K562 (cell line): ENCODE measurements at regions not wholly inside any gene's neighbourhood (a gene's known extent, or its start where the extent isn't known, plus 50 kb on each side); places are given as distances from the start of the nearest gene placed in this dataset.

Source experiments
- ATAC-seq: fragments of 200-7000 bp; cut with Tn5 transposase; 3 replicates; pipeline ENCODE4 v1.9.1; 2020; ENCODE audit warnings: moderate library complexity
- BruUV-seq: library from RNA; stranded (reverse); fragments of 400-500 nt; replicated peaks from 2 replicates; lab custom pipeline; 2021; lab: Mats Ljungman, UMichigan
- CTCF ChIA-PET: fragments of 300-600 bp; formaldehyde crosslinking; extraction: SDS; loops from one replicate; lab custom pipeline; 2021; ENCODE audit warnings: low intra/inter-chr PET ratio; lab: Yijun Ruan, JAX
- POLR2A ChIA-PET: fragments of 300-600, 350-650 bp; sonication (Branson Sonifier 250); formaldehyde crosslinking; extraction: SDS; loops from one replicate; lab custom pipeline; 2021; ENCODE audit warnings: antibody characterized with exemption, inconsistent platforms; lab: Yijun Ruan, JAX
- DNase-seq, 4 experiments: peaks; one replicate each; pipeline versions ENCODE4 v3.0.0 to v3.0.0-alpha.2; 2011 to 2018; ENCODE audit warnings: low spot score in 3 of 4, mixed read lengths in 3 of 4; ENCODE audit errors: extremely low read depth in 1 of 4
- FAIRE-seq: peaks from 2 replicates; lab custom pipeline; 2011; peaks lifted over from hg19 to GRCh38; lab: Jason Lieb, UNC
- H2AFZ ChIP-seq: 2 replicates; pipeline ENCODE4 v1.6.0; 2011; ENCODE audit warnings: low read depth, low read length, control low read depth, inconsistent platforms
- H3K27ac ChIP-seq: fragments of 200-600 bp; 3 replicates; pipeline ENCODE4 v1.8.0; 2011; ENCODE audit warnings: low read depth, mild to moderate bottlenecking, control low read depth, inconsistent platforms, low read length, moderate library complexity, mixed read lengths; ENCODE audit errors: extremely low read depth
- H3K27me3 ChIP-seq, 2 experiments: fragments of 300-600 bp in 1 of 2; 2 replicates in 1 of 2; 3 replicates in 1 of 2; pipeline versions ENCODE4 v1.6.0 to v1.8.0; 2011; ENCODE audit warnings: inconsistent platforms in 2 of 2, low read length in 2 of 2, mild to moderate bottlenecking in 1 of 2, mixed read lengths in 1 of 2, moderate library complexity in 1 of 2; ENCODE audit not compliant: control insufficient read depth in 2 of 2, insufficient read depth in 2 of 2
- H3K36me3 ChIP-seq: fragments of 300-600 bp; 3 replicates; pipeline ENCODE4 v1.8.0; 2011; ENCODE audit warnings: mild to moderate bottlenecking, low read length, inconsistent platforms; ENCODE audit not compliant: control insufficient read depth, insufficient read depth
- H3K4me1 ChIP-seq, 2 experiments: fragments of 200-600 bp in 1 of 2; replicated peaks in 1 of 2; 2 replicates in 1 of 2; 3 replicates in 1 of 2; pipeline versions ENCODE4 v1.5.1 to v1.8.0; 2011; ENCODE audit warnings: inconsistent platforms in 2 of 2, low read length in 2 of 2, mild to moderate bottlenecking in 1 of 2, mixed read lengths in 1 of 2, moderate library complexity in 1 of 2; ENCODE audit not compliant: control insufficient read depth in 2 of 2, insufficient read depth in 2 of 2
- H3K4me2 ChIP-seq: 2 replicates; pipeline ENCODE4 v1.6.1; 2011; ENCODE audit warnings: low read length, control low read depth, inconsistent platforms, mixed read lengths; ENCODE audit not compliant: insufficient read depth
- H3K4me3 ChIP-seq: fragments of 200-600 bp; sonication (generic), shearing (Covaris generic); 2 replicates; pipeline ENCODE4 v1.5.1; 2016; ENCODE audit warnings: control low read depth, inconsistent platforms
- H3K79me2 ChIP-seq: fragments of 200-600 bp; 3 replicates; pipeline ENCODE4 v1.8.0; 2011; ENCODE audit warnings: low read length, inconsistent platforms; ENCODE audit not compliant: control insufficient read depth, insufficient read depth
- H3K9ac ChIP-seq, 2 experiments: 2 replicates each; pipeline versions ENCODE4 v1.6.0 to v1.6.1; 2011; ENCODE audit warnings: low read depth in 2 of 2, low read length in 2 of 2, control low read depth in 1 of 2, inconsistent platforms in 1 of 2, mild to moderate bottlenecking in 1 of 2, mixed read lengths in 1 of 2; ENCODE audit not compliant: insufficient read depth in 1 of 2
- H3K9me1 ChIP-seq: one replicate; pipeline ENCODE4 v1.6.0; 2011; ENCODE audit warnings: inconsistent platforms, mild to moderate bottlenecking, low read length, moderate library complexity; ENCODE audit not compliant: control insufficient read depth, insufficient read depth
- H3K9me3 ChIP-seq: replicated peaks from 2 replicates; pipeline ENCODE4 v1.5.1; 2011; ENCODE audit warnings: low read depth, low read length, inconsistent platforms; ENCODE audit not compliant: control insufficient read depth, insufficient read depth
- H4K20me1 ChIP-seq: replicated peaks from 2 replicates; pipeline ENCODE4 v1.6.1; 2011; ENCODE audit warnings: low read length, inconsistent platforms, mixed read lengths; ENCODE audit not compliant: control insufficient read depth, insufficient read depth
- CHCHD3 ChIP-seq: fragments of 250-450 bp; sonication (Bioruptor Pico); IDR thresholded peaks from 2 replicates; pipeline ENCODE4 v2.1.2; 2022; ENCODE audit warnings: mild to moderate bottlenecking
- E2F3 ChIP-seq: fragments of 250-450 bp; sonication (Bioruptor Pico); IDR thresholded peaks from 2 replicates; pipeline ENCODE4 v1.4.0; 2020; ENCODE audit warnings: mild to moderate bottlenecking
- EWSR1 ChIP-seq: fragments of 450-650 bp; IDR thresholded peaks from 2 replicates; pipeline ENCODE4 v1.6.1; 2018; ENCODE audit warnings: borderline replicate concordance, mild to moderate bottlenecking, low read depth, moderate library complexity; ENCODE audit not compliant: partially characterized antibody
- HNRNPL ChIP-seq: fragments of 200-400 bp; formaldehyde crosslinking; IDR thresholded peaks from 2 replicates; pipeline ENCODE4 v1.6.1; 2017; ENCODE audit warnings: low read depth, mild to moderate bottlenecking, low read length
- SMARCC2 ChIP-seq: fragments of 450-650 bp; IDR thresholded peaks from 2 replicates; pipeline ENCODE4 v1.6.1; 2017; ENCODE audit warnings: antibody characterized with exemption, moderate library complexity, mild to moderate bottlenecking, low read depth
- ZNF431 ChIP-seq: sonication (generic); formaldehyde crosslinking; IDR thresholded peaks from 2 replicates; pipeline ENCODE4 v1.8.0; 2022; ENCODE audit warnings: mild to moderate bottlenecking, missing genetic modification reagents
- WGBS: fragments of 100-300 bp; shearing (Covaris generic); methylation state at CpG from one replicate; pipeline ENCODE4 v1.1.6; 2016; ENCODE audit warnings: low coverage, mixed read lengths; ENCODE audit not compliant: insufficient coverage; ENCODE audit errors: missing lambda C conversion rate; 5-methylcytosine and 5-hydroxymethylcytosine counted together
- in situ Hi-C: fragments of 300-500 bp; cut with MboI; formaldehyde crosslinking; loops from 4 replicates; pipeline ENCODE4 v1.15.0; 2018; ENCODE audit warnings: inconsistent platforms, mixed read lengths
- intact Hi-C: fragments of 100-400 bp; cut with micrococcal nuclease; formaldehyde crosslinking; loops from 2 replicates; pipeline ENCODE4 v1.14.2; 2022
- TF ChIP-seq, protein P1 (sequence below): IDR thresholded peaks from 3 replicates; pipeline ENCODE4 v1.6.1; 2011; ENCODE audit warnings: borderline replicate concordance, mild to moderate bottlenecking, moderate library complexity; ENCODE audit not compliant: insufficient read length; ENCODE audit errors: extremely low read depth

DNA sequence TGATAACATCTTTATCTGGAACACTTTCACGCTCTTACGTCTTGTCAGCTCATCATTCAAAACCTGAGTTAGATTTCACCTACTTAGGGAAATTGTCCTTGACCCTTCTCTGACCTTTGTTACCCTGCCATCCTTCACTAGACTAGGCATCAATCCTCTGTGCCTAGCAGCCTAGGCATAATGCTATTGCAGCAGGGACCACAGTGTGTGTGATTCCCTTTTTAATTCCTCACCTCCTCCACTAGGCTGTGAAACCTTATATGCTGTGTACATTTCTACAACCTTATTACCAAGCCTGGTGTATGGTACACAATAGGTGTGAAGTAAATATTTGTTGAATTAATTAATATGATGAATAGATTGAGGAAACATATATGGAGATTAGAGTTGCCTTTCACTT is 66.7 kb upstream of the DEFB112 start:
- no peaks in the 10 kb centered on the region for H3K4me1 ChIP-seq
- ATAC-seq, result no peak
- 0% methylated on average over 2 of the region's 2 CpGs for WGBS
- in situ Hi-C loops, result no loop called here
- no peaks in the 10 kb centered on the region for H3K9me3 ChIP-seq
- TF ChIP-seq EWSR1, result no peak
- TF ChIP-seq E2F3 (CRISPR knock-in tag), result no peak
- TF ChIP-seq, protein P1, sequence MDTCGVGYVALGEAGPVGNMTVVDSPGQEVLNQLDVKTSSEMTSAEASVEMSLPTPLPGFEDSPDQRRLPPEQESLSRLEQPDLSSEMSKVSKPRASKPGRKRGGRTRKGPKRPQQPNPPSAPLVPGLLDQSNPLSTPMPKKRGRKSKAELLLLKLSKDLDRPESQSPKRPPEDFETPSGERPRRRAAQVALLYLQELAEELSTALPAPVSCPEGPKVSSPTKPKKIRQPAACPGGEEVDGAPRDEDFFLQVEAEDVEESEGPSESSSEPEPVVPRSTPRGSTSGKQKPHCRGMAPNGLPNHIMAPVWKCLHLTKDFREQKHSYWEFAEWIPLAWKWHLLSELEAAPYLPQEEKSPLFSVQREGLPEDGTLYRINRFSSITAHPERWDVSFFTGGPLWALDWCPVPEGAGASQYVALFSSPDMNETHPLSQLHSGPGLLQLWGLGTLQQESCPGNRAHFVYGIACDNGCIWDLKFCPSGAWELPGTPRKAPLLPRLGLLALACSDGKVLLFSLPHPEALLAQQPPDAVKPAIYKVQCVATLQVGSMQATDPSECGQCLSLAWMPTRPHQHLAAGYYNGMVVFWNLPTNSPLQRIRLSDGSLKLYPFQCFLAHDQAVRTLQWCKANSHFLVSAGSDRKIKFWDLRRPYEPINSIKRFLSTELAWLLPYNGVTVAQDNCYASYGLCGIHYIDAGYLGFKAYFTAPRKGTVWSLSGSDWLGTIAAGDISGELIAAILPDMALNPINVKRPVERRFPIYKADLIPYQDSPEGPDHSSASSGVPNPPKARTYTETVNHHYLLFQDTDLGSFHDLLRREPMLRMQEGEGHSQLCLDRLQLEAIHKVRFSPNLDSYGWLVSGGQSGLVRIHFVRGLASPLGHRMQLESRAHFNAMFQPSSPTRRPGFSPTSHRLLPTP, result no peak
- TF ChIP-seq SMARCC2, result no peak
- no peak for TF ChIP-seq CHCHD3 (CRISPR knock-in tag)
- TF ChIP-seq HNRNPL, result no peak
- TF ChIP-seq ZNF431 (CRISPR knock-in tag), result no peak
- no peaks in the 10 kb centered on the region for H3K27me3 ChIP-seq
- H3K9me1 ChIP-seq, result no peaks in the 10 kb centered on the region
- intact Hi-C loops, result no loop called here
- H3K79me2 ChIP-seq, result no peaks in the 10 kb centered on the region
- no peak overlapping the region for H3K4me3 ChIP-seq
- no TSS peak for BruUV-seq
- ChIA-PET CTCF (no interaction called here), POLR2A (no interaction called here)
- H2AFZ ChIP-seq, result no peak overlapping the region
- H3K4me2 ChIP-seq, result no peak overlapping the region
- no peak for FAIRE-seq
- no peaks in the 10 kb centered on the region for H3K36me3 ChIP-seq
- no peak overlapping the region for H3K9ac ChIP-seq
- no peak overlapping the region for H3K27ac ChIP-seq
- H4K20me1 ChIP-seq, result no peaks in the 10 kb centered on the region
- no peak for DNase-seq
